ENCODE measurements at regions not wholly inside any gene's neighbourhood (a gene's known extent, or its start where the extent isn't known, plus 50 kb on each side); places are given as distances from the start of the nearest gene placed in this dataset.

DNA sequence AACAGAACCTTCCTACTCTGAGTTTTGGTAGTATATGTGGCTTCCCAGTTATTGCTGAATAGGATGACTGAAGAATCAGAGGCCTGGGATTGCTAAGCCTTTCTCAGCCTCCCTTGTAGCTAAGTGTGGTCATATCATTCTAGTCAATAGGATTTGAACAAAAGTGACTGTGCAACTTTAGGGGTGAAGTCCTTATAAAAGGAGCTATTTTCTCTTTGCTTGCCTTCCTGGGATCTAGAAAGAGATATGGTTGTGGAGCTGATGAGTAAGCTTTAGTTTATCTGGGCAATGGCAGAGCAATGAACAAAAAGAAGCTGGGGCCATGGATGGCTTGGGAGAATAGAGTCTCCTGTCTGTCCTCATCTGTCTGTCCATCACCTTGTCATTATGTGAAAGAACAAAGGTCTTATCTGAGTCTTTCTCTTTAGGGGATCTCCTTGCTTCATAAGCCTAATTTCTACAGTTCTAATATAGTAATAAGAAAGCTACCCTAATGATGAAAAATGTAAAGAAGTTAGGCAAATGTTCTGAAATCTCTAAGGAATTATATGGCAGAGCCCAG is 91.5 kb downstream of the TENT5C start (continued):
- TF ChIP-seq, protein P1, sequence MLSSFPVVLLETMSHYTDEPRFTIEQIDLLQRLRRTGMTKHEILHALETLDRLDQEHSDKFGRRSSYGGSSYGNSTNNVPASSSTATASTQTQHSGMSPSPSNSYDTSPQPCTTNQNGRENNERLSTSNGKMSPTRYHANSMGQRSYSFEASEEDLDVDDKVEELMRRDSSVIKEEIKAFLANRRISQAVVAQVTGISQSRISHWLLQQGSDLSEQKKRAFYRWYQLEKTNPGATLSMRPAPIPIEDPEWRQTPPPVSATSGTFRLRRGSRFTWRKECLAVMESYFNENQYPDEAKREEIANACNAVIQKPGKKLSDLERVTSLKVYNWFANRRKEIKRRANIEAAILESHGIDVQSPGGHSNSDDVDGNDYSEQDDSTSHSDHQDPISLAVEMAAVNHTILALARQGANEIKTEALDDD (IDR thresholded peaks at IDR 0.05) = peak; percentile 58
- TF ChIP-seq ZNF436 (CRISPR knock-in tag; IDR thresholded peaks at IDR 0.05) (no peak), MEIS2 (IDR thresholded peaks at IDR 0.05; ENCODE audit: partially characterized antibody) (peak; percentile 63), ADNP (tag; IDR thresholded peaks at IDR 0.05) (peak; percentile 39; the same call in 1 of the 2 replicates), SMARCC2 (IDR thresholded peaks at IDR 0.05; ENCODE audit: low read depth) (0 out of 2 replicates have a peak, but pooled peaks have one; percentile 41), ZNF239 (CRISPR knock-in tag; IDR thresholded peaks at IDR 0.05) (no peak), SRSF9 (IDR thresholded peaks at IDR 0.05; ENCODE audit: borderline replicate concordance, low read depth, low read length) (no peak), MAFK (IDR thresholded peaks at IDR 0.05; ENCODE audit: low read length) (peak; percentile 72), ESRRB (CRISPR knock-in tag; IDR thresholded peaks at IDR 0.05; ENCODE audit: borderline replicate concordance) (no peak), DPF2 (IDR thresholded peaks at IDR 0.05) (peak; percentile 89), HDAC2 (IDR thresholded peaks at IDR 0.05) (0 out of 2 replicates have a peak, but pooled peaks have one; percentile 53), TRIM24 (IDR thresholded peaks at IDR 0.05) (peak in 1 of 2 experiments; percentile 34; a peak in 1 of 4 replicates), ARNT (IDR thresholded peaks at IDR 0.05) (0 out of 4 replicates have a peak, but pooled peaks of 1 of the 2 experiments have one; percentile 23), JUND (IDR thresholded peaks at IDR 0.05; ENCODE audit: borderline replicate concordance, low read depth, low read length) (peak; percentile 64; the same call in 1 of the 2 replicates), JUND (tag; IDR thresholded peaks at IDR 0.05; ENCODE audit: borderline replicate concordance, low read depth, low read length) (peak; percentile 72; the same call in 2 of the 3 replicates), C11orf30 (IDR thresholded peaks at IDR 0.05; ENCODE audit: low read depth) (peak; percentile 86), TBL1XR1 (IDR thresholded peaks at IDR 0.05; ENCODE audit: low read length in 2 of 2) (peak in 1 of 2 experiments; percentile 34; a peak in 1 of 4 replicates), RCOR1 (IDR thresholded peaks at IDR 0.05; ENCODE audit: borderline replicate concordance in 1 of 2, low read depth in 2 of 2, low read length in 2 of 2) (peak; percentile 25 to 66; a peak in 2 of 4 replicates), HDAC1 (IDR thresholded peaks at IDR 0.05) (0 out of 4 replicates have a peak, but pooled peaks of 1 of the 2 experiments have one; percentile 15), CBX3 (IDR thresholded peaks at IDR 0.05; ENCODE audit: borderline replicate concordance in 1 of 2, low read length in 2 of 2) (no peak), SMARCA4 (IDR thresholded peaks at IDR 0.05) (peak; percentile 75; the same call in 1 of the 2 replicates), PML (IDR thresholded peaks at IDR 0.05; ENCODE audit: low read length) (no peak)
- TF ChIP-seq, protein P2, sequence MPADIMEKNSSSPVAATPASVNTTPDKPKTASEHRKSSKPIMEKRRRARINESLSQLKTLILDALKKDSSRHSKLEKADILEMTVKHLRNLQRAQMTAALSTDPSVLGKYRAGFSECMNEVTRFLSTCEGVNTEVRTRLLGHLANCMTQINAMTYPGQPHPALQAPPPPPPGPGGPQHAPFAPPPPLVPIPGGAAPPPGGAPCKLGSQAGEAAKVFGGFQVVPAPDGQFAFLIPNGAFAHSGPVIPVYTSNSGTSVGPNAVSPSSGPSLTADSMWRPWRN (IDR thresholded peaks at IDR 0.05; ENCODE audit: low read depth) = no peak
- TF ChIP-seq, protein P3, sequence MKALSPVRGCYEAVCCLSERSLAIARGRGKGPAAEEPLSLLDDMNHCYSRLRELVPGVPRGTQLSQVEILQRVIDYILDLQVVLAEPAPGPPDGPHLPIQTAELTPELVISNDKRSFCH (CRISPR knock-in tag; IDR thresholded peaks at IDR 0.05) = no peak
- TF ChIP-seq, protein P3 (tag; IDR thresholded peaks at IDR 0.05) = no peak
- TF ChIP-seq, protein P4, sequence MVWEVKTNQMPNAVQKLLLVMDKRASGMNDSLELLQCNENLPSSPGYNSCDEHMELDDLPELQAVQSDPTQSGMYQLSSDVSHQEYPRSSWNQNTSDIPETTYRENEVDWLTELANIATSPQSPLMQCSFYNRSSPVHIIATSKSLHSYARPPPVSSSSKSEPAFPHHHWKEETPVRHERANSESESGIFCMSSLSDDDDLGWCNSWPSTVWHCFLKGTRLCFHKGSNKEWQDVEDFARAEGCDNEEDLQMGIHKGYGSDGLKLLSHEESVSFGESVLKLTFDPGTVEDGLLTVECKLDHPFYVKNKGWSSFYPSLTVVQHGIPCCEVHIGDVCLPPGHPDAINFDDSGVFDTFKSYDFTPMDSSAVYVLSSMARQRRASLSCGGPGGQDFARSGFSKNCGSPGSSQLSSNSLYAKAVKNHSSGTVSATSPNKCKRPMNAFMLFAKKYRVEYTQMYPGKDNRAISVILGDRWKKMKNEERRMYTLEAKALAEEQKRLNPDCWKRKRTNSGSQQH (CRISPR knock-in tag; IDR thresholded peaks at IDR 0.05) = no peak
- TF ChIP-seq, protein P5, sequence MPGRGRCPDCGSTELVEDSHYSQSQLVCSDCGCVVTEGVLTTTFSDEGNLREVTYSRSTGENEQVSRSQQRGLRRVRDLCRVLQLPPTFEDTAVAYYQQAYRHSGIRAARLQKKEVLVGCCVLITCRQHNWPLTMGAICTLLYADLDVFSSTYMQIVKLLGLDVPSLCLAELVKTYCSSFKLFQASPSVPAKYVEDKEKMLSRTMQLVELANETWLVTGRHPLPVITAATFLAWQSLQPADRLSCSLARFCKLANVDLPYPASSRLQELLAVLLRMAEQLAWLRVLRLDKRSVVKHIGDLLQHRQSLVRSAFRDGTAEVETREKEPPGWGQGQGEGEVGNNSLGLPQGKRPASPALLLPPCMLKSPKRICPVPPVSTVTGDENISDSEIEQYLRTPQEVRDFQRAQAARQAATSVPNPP (IDR thresholded peaks at IDR 0.05; ENCODE audit: borderline replicate concordance, insufficient read depth, insufficient read length) = no peak
